ENCODE measurements at regions not wholly inside any gene's neighbourhood (a gene's known extent, or its start where the extent isn't known, plus 50 kb on each side); places are given as distances from the start of the nearest gene placed in this dataset.

GRCh38 chr11:127624306-127624856 is 623.8 kb upstream of the KIRREL3 start:
- no peaks in the 10 kb centered on the region for H3K9me3 Mint-ChIP-seq (ENCODE audit: low read depth)
- H3K36me3 Mint-ChIP-seq (ENCODE audit: low read depth), result no peaks in the 10 kb centered on the region
- H3K27me3 Mint-ChIP-seq (ENCODE audit: low read depth), result peaks cover 10% of the 10 kb centered on the region
- DNase-seq (ENCODE audit: low spot score), result no peak
- no peaks in the 10 kb centered on the region for H3K4me1 Mint-ChIP-seq (ENCODE audit: low read depth)
- H3K27ac Mint-ChIP-seq (ENCODE audit: unreplicated experiment), result no peak overlapping the region
- TF ChIP-seq CTCF (IDR thresholded peaks at IDR 0.05), result no peak
- no peak overlapping the region for H3K4me3 Mint-ChIP-seq (ENCODE audit: unreplicated experiment)

- no peaks in the 10 kb centered on the region for H3K4me1 Mint-ChIP-seq (ENCODE audit: low read depth)
- H3K27ac Mint-ChIP-seq (ENCODE audit: unreplicated experiment), result no peak overlapping the region
- no peak for TF ChIP-seq CTCF (IDR thresholded peaks at IDR 0.05)
- H3K27me3 Mint-ChIP-seq (ENCODE audit: low read depth), result peaks cover 9% of the 10 kb centered on the region
- no peaks in the 10 kb centered on the region for H3K9me3 Mint-ChIP-seq (ENCODE audit: low read depth)
- no peaks in the 10 kb centered on the region for H3K36me3 Mint-ChIP-seq (ENCODE audit: low read depth)
- DNase-seq (ENCODE audit: low spot score), result no peak
- H3K4me3 Mint-ChIP-seq (ENCODE audit: unreplicated experiment), result no peak overlapping the region
Observed at GRCh38 chr11:127622686-127623085, 622.1 kb upstream of the KIRREL3 start.

GRCh38 chr11:127620671-127621070 is 620.1 kb upstream of the KIRREL3 start:
- Mint-ChIP-seq H3K4me3 (ENCODE audit: unreplicated experiment) (no peak overlapping the region), H3K9me3 (ENCODE audit: low read depth) (no peaks in the 10 kb centered on the region), H3K27ac (ENCODE audit: unreplicated experiment) (no peak overlapping the region), H3K4me1 (ENCODE audit: low read depth) (no peaks in the 10 kb centered on the region), H3K36me3 (ENCODE audit: low read depth) (no peaks in the 10 kb centered on the region), H3K27me3 (ENCODE audit: low read depth) (peaks cover 18% of the 10 kb centered on the region)
- no peak for DNase-seq (ENCODE audit: low spot score)
- no peak for TF ChIP-seq CTCF (IDR thresholded peaks at IDR 0.05)

- Mint-ChIP-seq H3K27ac (ENCODE audit: unreplicated experiment) (no peak overlapping the region), H3K4me1 (ENCODE audit: low read depth) (no peaks in the 10 kb centered on the region), H3K36me3 (ENCODE audit: low read depth) (no peaks in the 10 kb centered on the region), H3K9me3 (ENCODE audit: low read depth) (no peaks in the 10 kb centered on the region), H3K4me3 (ENCODE audit: unreplicated experiment) (no peak overlapping the region), H3K27me3 (ENCODE audit: low read depth) (peaks cover 13% of the 10 kb centered on the region)
- TF ChIP-seq CTCF (IDR thresholded peaks at IDR 0.05), result no peak
- DNase-seq (ENCODE audit: low spot score), result no peak
Observed at GRCh38 chr11:127619946-127620345, 619.4 kb upstream of the KIRREL3 start.

- Mint-ChIP-seq H3K36me3 (ENCODE audit: low read depth) (no peaks in the 10 kb centered on the region), H3K4me1 (ENCODE audit: low read depth) (no peaks in the 10 kb centered on the region), H3K9me3 (ENCODE audit: low read depth) (no peaks in the 10 kb centered on the region), H3K27ac (ENCODE audit: unreplicated experiment) (no peak overlapping the region), H3K27me3 (ENCODE audit: low read depth) (peaks cover 15% of the 10 kb centered on the region), H3K4me3 (ENCODE audit: unreplicated experiment) (no peak overlapping the region)
- no peak for TF ChIP-seq CTCF (IDR thresholded peaks at IDR 0.05)
- no peak for DNase-seq (ENCODE audit: low spot score)
Observed at GRCh38 chr11:127618721-127619120, 618.2 kb upstream of the KIRREL3 start.
